ENCODE measurements at regions not wholly inside any gene's neighbourhood (a gene's known extent, or its start where the extent isn't known, plus 50 kb on each side); places are given as distances from the start of the nearest gene placed in this dataset.

- peaks cover 13% of the 10 kb centered on the region for H3K4me1 Mint-ChIP-seq (ENCODE audit: low read depth)
- no peak overlapping the region for H3K4me3 Mint-ChIP-seq (ENCODE audit: unreplicated experiment)
Observed at GRCh38 chr10:121076776-121077715, 225.9 kb downstream of the WDR11 start.

GRCh38 chr10:121078036-121078435, 226.9 kb downstream of the WDR11 start:
- no peaks in the 10 kb centered on the region for H3K36me3 Mint-ChIP-seq (ENCODE audit: low read depth)
- H3K27me3 Mint-ChIP-seq (ENCODE audit: low read depth): peaks cover 5% of the 10 kb centered on the region
- TF ChIP-seq CTCF (IDR thresholded peaks at IDR 0.05): no peak
- H3K27ac Mint-ChIP-seq (ENCODE audit: unreplicated experiment): no peak overlapping the region
- no peaks in the 10 kb centered on the region for H3K9me3 Mint-ChIP-seq (ENCODE audit: low read depth)
- no peak overlapping the region for H3K4me3 Mint-ChIP-seq (ENCODE audit: unreplicated experiment)
- H3K4me1 Mint-ChIP-seq (ENCODE audit: low read depth): peaks cover 13% of the 10 kb centered on the region
- no peak for DNase-seq (ENCODE audit: low spot score)

More at GRCh38 chr10:121076776-121077715, 225.9 kb downstream of the WDR11 start:
- no peaks in the 10 kb centered on the region for H3K36me3 Mint-ChIP-seq (ENCODE audit: low read depth)
- no peak overlapping the region for H3K27ac Mint-ChIP-seq (ENCODE audit: unreplicated experiment)
- no peak for DNase-seq (ENCODE audit: low spot score)
- H3K27me3 Mint-ChIP-seq (ENCODE audit: low read depth): peaks cover 5% of the 10 kb centered on the region
- H3K9me3 Mint-ChIP-seq (ENCODE audit: low read depth): no peaks in the 10 kb centered on the region
- TF ChIP-seq CTCF (IDR thresholded peaks at IDR 0.05): no peak

GRCh38 chr10:121078672-121079102, 227.5 kb downstream of the WDR11 start:
- H3K27ac Mint-ChIP-seq (ENCODE audit: unreplicated experiment): no peak overlapping the region
- no peaks in the 10 kb centered on the region for H3K36me3 Mint-ChIP-seq (ENCODE audit: low read depth)
- DNase-seq (ENCODE audit: low spot score): no peak
- peaks cover 13% of the 10 kb centered on the region for H3K4me1 Mint-ChIP-seq (ENCODE audit: low read depth)
- peaks cover 5% of the 10 kb centered on the region for H3K27me3 Mint-ChIP-seq (ENCODE audit: low read depth)
- H3K4me3 Mint-ChIP-seq (ENCODE audit: unreplicated experiment): no peak overlapping the region
- TF ChIP-seq CTCF (IDR thresholded peaks at IDR 0.05): no peak
- no peaks in the 10 kb centered on the region for H3K9me3 Mint-ChIP-seq (ENCODE audit: low read depth)

- peaks cover 13% of the 10 kb centered on the region for H3K4me1 Mint-ChIP-seq (ENCODE audit: low read depth)
- DNase-seq (ENCODE audit: low spot score): no peak
- H3K4me3 Mint-ChIP-seq (ENCODE audit: unreplicated experiment): no peak overlapping the region
- no peak for TF ChIP-seq CTCF (IDR thresholded peaks at IDR 0.05)
- H3K27me3 Mint-ChIP-seq (ENCODE audit: low read depth): peaks cover 5% of the 10 kb centered on the region
- no peaks in the 10 kb centered on the region for H3K9me3 Mint-ChIP-seq (ENCODE audit: low read depth)
- no peaks in the 10 kb centered on the region for H3K36me3 Mint-ChIP-seq (ENCODE audit: low read depth)
- H3K27ac Mint-ChIP-seq (ENCODE audit: unreplicated experiment): no peak overlapping the region
Observed at GRCh38 chr10:121079226-121079625, 228.1 kb downstream of the WDR11 start.

- H3K36me3 Mint-ChIP-seq (ENCODE audit: low read depth): no peaks in the 10 kb centered on the region
- no peak for TF ChIP-seq CTCF (IDR thresholded peaks at IDR 0.05)
- peaks cover 13% of the 10 kb centered on the region for H3K4me1 Mint-ChIP-seq (ENCODE audit: low read depth)
- no peak overlapping the region for H3K4me3 Mint-ChIP-seq (ENCODE audit: unreplicated experiment)
- H3K27ac Mint-ChIP-seq (ENCODE audit: unreplicated experiment): no peak overlapping the region
- no peak for DNase-seq (ENCODE audit: low spot score)
- H3K27me3 Mint-ChIP-seq (ENCODE audit: low read depth): peaks cover 10% of the 10 kb centered on the region
- H3K9me3 Mint-ChIP-seq (ENCODE audit: low read depth): no peaks in the 10 kb centered on the region
Observed at GRCh38 chr10:121080281-121080891, 229.2 kb downstream of the WDR11 start.

All from chondrocyte (in vitro differentiated cells).